ENCODE measurements at regions not wholly inside any gene's neighbourhood (a gene's known extent, or its start where the extent isn't known, plus 50 kb on each side); places are given as distances from the start of the nearest gene placed in this dataset.

DNA sequence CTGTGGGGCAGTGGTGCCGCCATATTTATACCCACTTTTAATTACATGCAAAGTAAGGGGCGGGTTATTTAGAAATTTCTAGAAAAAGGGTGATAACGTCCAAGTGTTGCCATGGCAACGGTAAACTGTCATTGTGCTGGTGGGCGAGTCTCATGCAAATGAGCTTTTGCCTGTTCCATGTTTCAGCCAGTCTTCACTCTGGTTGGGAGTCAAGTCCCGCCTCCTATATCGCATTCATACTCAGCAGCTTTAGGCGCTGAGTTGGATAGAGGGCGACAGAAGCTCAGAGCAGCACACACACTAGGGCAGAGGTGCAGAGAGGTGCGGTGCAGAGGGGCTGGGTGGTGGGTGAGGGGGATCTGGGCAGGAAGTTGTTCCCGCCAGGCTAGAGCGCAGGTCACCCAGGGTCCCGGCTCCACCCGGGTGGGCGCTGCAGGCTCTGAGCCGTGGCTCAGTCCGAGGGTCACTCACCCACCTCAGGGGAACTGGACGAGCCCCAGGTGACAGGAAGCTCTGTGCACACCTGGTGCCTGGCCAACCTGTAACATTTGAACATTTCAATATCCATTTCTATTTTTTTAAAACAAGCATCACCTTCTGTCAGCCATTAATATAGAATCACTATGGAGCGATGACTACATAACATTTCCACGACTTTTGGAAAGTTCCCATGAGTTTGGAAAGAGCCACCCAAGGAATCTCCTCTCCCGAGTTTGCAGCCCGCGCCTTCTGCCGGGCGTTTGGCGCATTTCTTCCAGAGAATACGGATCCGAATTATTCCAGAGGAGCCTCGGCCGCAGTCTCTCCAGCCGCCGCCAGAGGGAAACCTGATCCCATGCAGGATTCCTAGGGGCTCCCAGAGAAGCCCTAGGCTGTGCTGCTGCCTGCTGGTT lies 89.1 kb upstream of the PHACTR3 start:
- H3K9me3 ChIP-seq (ENCODE audit: low read depth) = no peaks in the 10 kb centered on the region
- in situ Hi-C loops (cut with MboI) = no loop called here
- no peak overlapping the region for H3K27ac ChIP-seq
- H2AFZ ChIP-seq = no peak overlapping the region
- H3K4me3 ChIP-seq = no peak overlapping the region
- H3K27me3 ChIP-seq (replicated peaks; ENCODE audit: insufficient read depth) = peaks cover 12% of the 10 kb centered on the region; the same call in 1 of the 2 replicates
- H3K36me3 ChIP-seq (ENCODE audit: low read depth) = no peaks in the 10 kb centered on the region
- no peaks in the 10 kb centered on the region for H4K20me1 ChIP-seq (ENCODE audit: insufficient read depth)
- 10 to 13% methylated on average over 32 of the region's 32 CpGs for WGBS, 2 experiments (ENCODE audit: low coverage in 1 of 2, low lambda C conversion rate in 2 of 2, missing lambda C conversion rate in 2 of 2)
- no peak overlapping the region for H3K4me2 ChIP-seq (ENCODE audit: unreplicated experiment)
- H3K9ac ChIP-seq = no peak overlapping the region
- DNase-seq = peak; percentile 85
- H3F3A ChIP-seq (ENCODE audit: insufficient read depth) = no peaks in the 10 kb centered on the region
- no peaks in the 10 kb centered on the region for H3K79me2 ChIP-seq (ENCODE audit: insufficient read depth)
- H3K4me1 ChIP-seq (ENCODE audit: insufficient read depth) = no peaks in the 10 kb centered on the region
- H3K9me2 ChIP-seq (ENCODE audit: insufficient read depth) = no peaks in the 10 kb centered on the region
- TF ChIP-seq EZH2phosphoT487 (IDR thresholded peaks at IDR 0.05; ENCODE audit: insufficient read depth, low read depth) (no peak), EZH2 (IDR thresholded peaks at IDR 0.05; ENCODE audit: insufficient read depth, poor library complexity, severe bottlenecking) (no peak)

DNA sequence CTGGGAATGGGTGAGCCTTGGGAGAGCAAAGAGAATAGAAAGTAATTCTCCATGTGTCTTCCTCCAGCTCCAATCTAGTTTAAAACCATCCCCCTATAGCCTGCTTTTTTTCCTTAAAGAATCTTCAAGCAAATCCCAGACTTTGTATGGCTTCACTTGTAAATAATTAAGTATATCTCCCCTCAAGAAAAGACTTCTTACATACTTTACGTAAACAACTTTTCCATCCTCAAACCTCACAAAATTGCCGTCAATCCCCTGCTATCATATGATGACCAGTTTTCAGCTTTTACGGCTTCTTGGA lies 88.5 kb upstream of the PHACTR3 start:
- 47 to 61% methylated on average over 3 of the region's 3 CpGs for WGBS, 2 experiments (ENCODE audit: low coverage in 1 of 2, low lambda C conversion rate in 2 of 2, missing lambda C conversion rate in 2 of 2)
- TF ChIP-seq EZH2 (IDR thresholded peaks at IDR 0.05; ENCODE audit: insufficient read depth, poor library complexity, severe bottlenecking) (no peak), EZH2phosphoT487 (IDR thresholded peaks at IDR 0.05; ENCODE audit: insufficient read depth, low read depth) (no peak)
- Histone ChIP-seq H3K9me2 (ENCODE audit: insufficient read depth) (no peaks in the 10 kb centered on the region), H3K79me2 (ENCODE audit: insufficient read depth) (no peaks in the 10 kb centered on the region), H3K4me1 (ENCODE audit: insufficient read depth) (no peaks in the 10 kb centered on the region), H2AFZ (no peak overlapping the region), H3K36me3 (ENCODE audit: low read depth) (no peaks in the 10 kb centered on the region), H4K20me1 (ENCODE audit: insufficient read depth) (no peaks in the 10 kb centered on the region), H3K27me3 (replicated peaks; ENCODE audit: insufficient read depth) (peaks cover 12% of the 10 kb centered on the region; the same call in 1 of the 2 replicates), H3K9me3 (ENCODE audit: low read depth) (no peaks in the 10 kb centered on the region), H3F3A (ENCODE audit: insufficient read depth) (no peaks in the 10 kb centered on the region), H3K4me2 (ENCODE audit: unreplicated experiment) (no peak overlapping the region), H3K9ac (no peak overlapping the region), H3K4me3 (no peak overlapping the region), H3K27ac (no peak overlapping the region)
- in situ Hi-C loops (cut with MboI) = no loop called here
- no peak for DNase-seq

DNA sequence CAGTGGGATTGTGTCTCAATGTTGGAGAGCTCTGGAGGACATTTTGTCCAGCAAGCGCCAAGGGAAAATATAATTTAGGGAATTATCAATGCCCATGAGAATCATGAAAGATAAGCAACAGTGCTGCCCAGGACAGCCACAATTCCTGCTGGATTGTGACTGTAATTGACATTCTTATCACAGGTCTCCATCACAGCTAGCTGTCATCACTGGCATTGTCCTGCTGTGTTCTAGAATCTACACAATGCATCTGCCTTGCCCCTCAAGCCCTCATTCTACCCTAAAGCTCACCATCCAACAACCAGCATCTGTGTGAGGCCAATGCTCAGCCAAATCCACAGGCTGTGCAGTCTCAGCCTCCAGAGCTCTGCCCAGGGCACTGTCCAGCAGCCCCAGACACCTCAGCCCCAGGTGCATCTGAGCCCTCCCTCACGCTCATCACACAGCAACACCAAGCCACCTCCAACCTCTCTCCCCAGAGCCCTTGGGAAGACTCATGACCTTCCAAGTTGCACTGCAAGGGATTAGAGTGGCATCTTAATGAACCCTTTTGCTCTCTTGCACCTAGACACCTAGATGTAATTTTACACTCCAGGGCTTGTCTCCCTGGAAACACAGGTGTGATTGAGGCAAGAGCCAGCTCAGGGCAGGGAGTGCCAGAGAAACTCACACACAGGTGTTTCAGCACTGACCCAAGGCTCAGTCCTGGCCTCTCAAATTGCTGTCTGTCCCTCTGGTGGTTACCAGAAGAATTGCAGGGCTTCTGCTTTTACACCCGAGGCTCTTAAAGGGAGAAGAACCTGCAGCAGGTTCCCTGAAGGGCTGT lies 85.2 kb upstream of the PHACTR3 start:
- H3K27ac ChIP-seq = no peak overlapping the region
- H3K36me3 ChIP-seq (ENCODE audit: low read depth) = no peaks in the 10 kb centered on the region
- in situ Hi-C loops (cut with MboI) = no loop called here
- peak; percentile 64 for DNase-seq
- H3F3A ChIP-seq (ENCODE audit: insufficient read depth) = no peaks in the 10 kb centered on the region
- no peak overlapping the region for H3K4me2 ChIP-seq (ENCODE audit: unreplicated experiment)
- no peaks in the 10 kb centered on the region for H3K9me3 ChIP-seq (ENCODE audit: low read depth)
- no peak overlapping the region for H3K4me3 ChIP-seq
- no peaks in the 10 kb centered on the region for H3K4me1 ChIP-seq (ENCODE audit: insufficient read depth)
- TF ChIP-seq EZH2phosphoT487 (IDR thresholded peaks at IDR 0.05; ENCODE audit: insufficient read depth, low read depth) (no peak), EZH2 (IDR thresholded peaks at IDR 0.05; ENCODE audit: insufficient read depth, poor library complexity, severe bottlenecking) (no peak)
- no peak overlapping the region for H2AFZ ChIP-seq
- no peaks in the 10 kb centered on the region for H4K20me1 ChIP-seq (ENCODE audit: insufficient read depth)
- H3K79me2 ChIP-seq (ENCODE audit: insufficient read depth) = no peaks in the 10 kb centered on the region
- H3K9me2 ChIP-seq (ENCODE audit: insufficient read depth) = no peaks in the 10 kb centered on the region
- WGBS, 2 experiments (ENCODE audit: low coverage in 1 of 2, low lambda C conversion rate in 2 of 2, missing lambda C conversion rate in 2 of 2) = 7 to 10% methylated on average over 3 of the region's 3 CpGs
- H3K27me3 ChIP-seq (replicated peaks; ENCODE audit: insufficient read depth) = peaks cover 20% of the 10 kb centered on the region; the same call in 1 of the 2 replicates
- H3K9ac ChIP-seq = no peak overlapping the region

DNA sequence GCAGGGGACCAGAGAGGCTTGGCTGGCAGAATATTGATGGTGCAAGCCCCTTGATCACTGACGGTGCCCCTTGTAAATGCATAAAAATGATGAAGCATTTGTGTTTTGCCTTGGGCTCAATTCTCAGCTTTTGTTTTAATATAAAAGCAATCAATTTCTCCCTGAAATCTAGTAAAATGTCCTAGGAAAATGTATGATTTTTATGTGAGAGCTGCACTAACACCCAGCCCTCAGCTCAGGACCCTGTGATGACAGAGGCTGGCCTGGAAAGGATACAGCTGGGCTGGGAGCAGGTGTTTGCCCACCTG lies 84.7 kb upstream of the PHACTR3 start:
- Histone ChIP-seq H3K27me3 (replicated peaks; ENCODE audit: insufficient read depth) (peaks cover 23% of the 10 kb centered on the region; the same call in 1 of the 2 replicates), H3K9ac (no peak overlapping the region), H3F3A (ENCODE audit: insufficient read depth) (no peaks in the 10 kb centered on the region), H3K9me3 (ENCODE audit: low read depth) (no peaks in the 10 kb centered on the region), H3K9me2 (ENCODE audit: insufficient read depth) (no peaks in the 10 kb centered on the region), H3K27ac (no peak overlapping the region), H3K79me2 (ENCODE audit: insufficient read depth) (no peaks in the 10 kb centered on the region), H4K20me1 (ENCODE audit: insufficient read depth) (no peaks in the 10 kb centered on the region), H3K36me3 (ENCODE audit: low read depth) (no peaks in the 10 kb centered on the region), H2AFZ (no peak overlapping the region), H3K4me2 (ENCODE audit: unreplicated experiment) (no peak overlapping the region), H3K4me1 (ENCODE audit: insufficient read depth) (no peaks in the 10 kb centered on the region), H3K4me3 (no peak overlapping the region)
- DNase-seq = no peak
- TF ChIP-seq EZH2phosphoT487 (IDR thresholded peaks at IDR 0.05; ENCODE audit: insufficient read depth, low read depth) = no peak
- TF ChIP-seq EZH2 (IDR thresholded peaks at IDR 0.05; ENCODE audit: insufficient read depth, poor library complexity, severe bottlenecking) = no peak
- WGBS, 2 experiments (ENCODE audit: low coverage in 1 of 2, low lambda C conversion rate in 2 of 2, missing lambda C conversion rate in 2 of 2) = 0 to 3% methylated on average over 1 of the region's 1 CpG
- in situ Hi-C loops (cut with MboI) = no loop called here
